ENCODE measurements at regions not wholly inside any gene's neighbourhood (a gene's known extent, or its start where the extent isn't known, plus 50 kb on each side); places are given as distances from the start of the nearest gene placed in this dataset.

DNA sequence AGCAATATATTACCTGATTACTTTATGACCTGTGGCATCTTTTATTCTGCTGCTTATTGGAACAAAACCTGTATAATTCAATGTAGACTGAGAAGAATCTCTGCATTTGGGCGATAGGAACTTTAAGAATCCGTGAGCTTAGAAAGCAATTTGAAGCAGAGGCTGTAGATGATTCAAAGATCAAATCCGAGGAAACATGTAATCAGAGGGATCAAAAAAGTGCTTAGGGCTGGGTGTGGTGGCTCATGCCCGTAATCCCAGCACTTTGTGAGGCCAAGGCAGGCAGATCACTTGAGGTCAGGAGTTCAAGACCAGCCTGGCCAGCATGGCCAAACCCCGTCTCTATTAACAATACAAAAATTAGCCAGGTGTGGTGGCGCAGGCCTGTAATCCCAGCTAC lies 198.4 kb downstream of the MTX2 start (continued):
- no peak for TF ChIP-seq YEATS4 (CRISPR knock-in tag; IDR thresholded peaks at IDR 0.05; ENCODE audit: borderline replicate concordance)
- TF ChIP-seq HHEX (CRISPR knock-in tag; IDR thresholded peaks at IDR 0.05) = no peak

- DNase-seq (ENCODE audit: low spot score) = no peak
- POLR2A ChIA-PET = no interaction called here
- BruUV-seq (replicated peaks) = no TSS peak
- Histone ChIP-seq H3K4me2 (ENCODE audit: low read depth, low read length) (no peak overlapping the region), H3K27ac (ENCODE audit: extremely low read length, insufficient read depth, low read length) (no peak overlapping the region), H3K4me1 (ENCODE audit: insufficient read depth, low read length) (no peaks in the 10 kb centered on the region), H4K20me1 (ENCODE audit: insufficient read depth, low read length) (no peaks in the 10 kb centered on the region), H2AFZ (ENCODE audit: low read length) (no peak overlapping the region), H3K9ac (ENCODE audit: insufficient read depth, low read depth, low read length) (no peak overlapping the region), H3K27me3 (ENCODE audit: control insufficient read depth in 1 of 2, insufficient read depth in 2 of 2, low read length in 2 of 2) (peaks cover 0 to 41% of the 10 kb centered on the region in 2 experiments; a peak in 2 of 5 replicates), H3K9me3 (ENCODE audit: low read length) (no peaks in the 10 kb centered on the region), H3K4me3 (replicated peaks in 1 of 3; ENCODE audit: insufficient read depth in 1 of 3, low read depth in 2 of 3, low read length in 3 of 3) (no peak overlapping the region), H3K79me2 (ENCODE audit: insufficient read depth, low read length) (no peaks in the 10 kb centered on the region), H3K36me3 (replicated peaks in 1 of 2; ENCODE audit: control insufficient read depth in 1 of 2, insufficient read depth in 2 of 2, low read length in 2 of 2) (no peaks in the 10 kb centered on the region)
- intact Hi-C loops (cut with micrococcal nuclease; ENCODE audit: unreplicated experiment) = loop anchor here (10.0 kb wide), 1 partner anchor 676 kb away; no protein-coding TSS in a partner anchor
- WGBS (ENCODE audit: low lambda C conversion rate) = 12% methylated on average over 4 of the region's 4 CpGs
- CTCF ChIA-PET (ENCODE audit: low intra/inter-chr PET ratio, low total read pairs) = no interaction called here
- no peak for FAIRE-seq
- in situ Hi-C loops (cut with HindIII; ENCODE audit: extremely low pct_ligation_motif_present, low pct_unique_long_range_greater_than_20kb) = no loop called here
- ATAC-seq = no peak
- TF ChIP-seq ZFP62 (CRISPR knock-in tag; IDR thresholded peaks at IDR 0.05) = no peak
- no peak for TF ChIP-seq ZNF367 (CRISPR knock-in tag; IDR thresholded peaks at IDR 0.05; ENCODE audit: borderline replicate concordance)
- no peak for TF ChIP-seq ZBTB20 (CRISPR knock-in tag; IDR thresholded peaks at IDR 0.05; ENCODE audit: borderline replicate concordance, low read depth)
- TF ChIP-seq NKX3-1 (CRISPR knock-in tag; IDR thresholded peaks at IDR 0.05) = no peak
- TF ChIP-seq MED13 (CRISPR knock-in tag; IDR thresholded peaks at IDR 0.05) = no peak
- TF ChIP-seq NFIC (IDR thresholded peaks at IDR 0.05; ENCODE audit: low read length) = no peak
- no peak for TF ChIP-seq ZBTB3 (CRISPR knock-in tag; IDR thresholded peaks at IDR 0.05; ENCODE audit: borderline replicate concordance, low read depth)
- TF ChIP-seq, protein P1, sequence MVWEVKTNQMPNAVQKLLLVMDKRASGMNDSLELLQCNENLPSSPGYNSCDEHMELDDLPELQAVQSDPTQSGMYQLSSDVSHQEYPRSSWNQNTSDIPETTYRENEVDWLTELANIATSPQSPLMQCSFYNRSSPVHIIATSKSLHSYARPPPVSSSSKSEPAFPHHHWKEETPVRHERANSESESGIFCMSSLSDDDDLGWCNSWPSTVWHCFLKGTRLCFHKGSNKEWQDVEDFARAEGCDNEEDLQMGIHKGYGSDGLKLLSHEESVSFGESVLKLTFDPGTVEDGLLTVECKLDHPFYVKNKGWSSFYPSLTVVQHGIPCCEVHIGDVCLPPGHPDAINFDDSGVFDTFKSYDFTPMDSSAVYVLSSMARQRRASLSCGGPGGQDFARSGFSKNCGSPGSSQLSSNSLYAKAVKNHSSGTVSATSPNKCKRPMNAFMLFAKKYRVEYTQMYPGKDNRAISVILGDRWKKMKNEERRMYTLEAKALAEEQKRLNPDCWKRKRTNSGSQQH (CRISPR knock-in tag; IDR thresholded peaks at IDR 0.05; ENCODE audit: low read depth) = no peak
- no peak for TF ChIP-seq ZSCAN31 (CRISPR knock-in tag; IDR thresholded peaks at IDR 0.05; ENCODE audit: low read depth)
- no peak for TF ChIP-seq ZNF781 (CRISPR knock-in tag; IDR thresholded peaks at IDR 0.05; ENCODE audit: borderline replicate concordance, not compliant biosample characterization)
- no peak for TF ChIP-seq ZNF530 (CRISPR knock-in tag; IDR thresholded peaks at IDR 0.05; ENCODE audit: low read depth)
- TF ChIP-seq RXRA (CRISPR knock-in tag; IDR thresholded peaks at IDR 0.05) = no peak
- no peak for TF ChIP-seq ZXDC (CRISPR knock-in tag; IDR thresholded peaks at IDR 0.05)
- TF ChIP-seq SRSF4 (IDR thresholded peaks at IDR 0.05; ENCODE audit: low read depth, low read length, poor library complexity, severe bottlenecking) = no peak
- TF ChIP-seq, protein P2, sequence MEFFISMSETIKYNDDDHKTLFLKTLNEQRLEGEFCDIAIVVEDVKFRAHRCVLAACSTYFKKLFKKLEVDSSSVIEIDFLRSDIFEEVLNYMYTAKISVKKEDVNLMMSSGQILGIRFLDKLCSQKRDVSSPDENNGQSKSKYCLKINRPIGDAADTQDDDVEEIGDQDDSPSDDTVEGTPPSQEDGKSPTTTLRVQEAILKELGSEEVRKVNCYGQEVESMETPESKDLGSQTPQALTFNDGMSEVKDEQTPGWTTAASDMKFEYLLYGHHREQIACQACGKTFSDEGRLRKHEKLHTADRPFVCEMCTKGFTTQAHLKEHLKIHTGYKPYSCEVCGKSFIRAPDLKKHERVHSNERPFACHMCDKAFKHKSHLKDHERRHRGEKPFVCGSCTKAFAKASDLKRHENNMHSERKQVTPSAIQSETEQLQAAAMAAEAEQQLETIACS (CRISPR knock-in tag; IDR thresholded peaks at IDR 0.05) = no peak
Measured at GRCh38 chr2:176468457-176469113, 199.3 kb downstream of the MTX2 start.

Data from HepG2 (cell line).